ENCODE measurements at regions not wholly inside any gene's neighbourhood (a gene's known extent, or its start where the extent isn't known, plus 50 kb on each side); places are given as distances from the start of the nearest gene placed in this dataset.

DNA sequence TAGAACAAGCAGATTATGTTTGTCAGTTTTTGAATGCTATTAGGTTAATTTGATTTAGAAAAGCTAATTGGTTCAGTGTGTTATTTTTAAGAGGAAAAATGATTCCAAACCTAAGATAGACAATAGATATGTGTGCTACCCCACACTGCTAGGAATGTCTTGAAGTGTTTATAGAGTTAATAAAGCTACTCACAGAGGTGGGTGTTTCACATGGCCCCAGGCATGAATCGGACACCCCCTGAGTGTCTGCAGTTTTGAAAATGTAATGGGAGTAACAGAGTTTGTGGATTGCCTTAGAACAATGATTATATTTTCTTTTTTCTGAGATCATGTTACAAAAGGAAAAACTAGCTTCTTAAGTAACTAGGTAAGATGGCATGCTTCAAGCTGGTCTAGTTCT, 348.3 kb downstream of the ADCYAP1 start:
- no peak overlapping the region for H3K4me3 ChIP-seq
- H3K4me1 ChIP-seq = no peaks in the 10 kb centered on the region
- no peak for DNase-seq (ENCODE audit: low spot score in 2 of 2)
- intact Hi-C loops (cut with DNase I) = no loop called here
- no peak overlapping the region for H3K27ac ChIP-seq
- H3K9me3 ChIP-seq = no peaks in the 10 kb centered on the region
- TF ChIP-seq, protein P1, sequence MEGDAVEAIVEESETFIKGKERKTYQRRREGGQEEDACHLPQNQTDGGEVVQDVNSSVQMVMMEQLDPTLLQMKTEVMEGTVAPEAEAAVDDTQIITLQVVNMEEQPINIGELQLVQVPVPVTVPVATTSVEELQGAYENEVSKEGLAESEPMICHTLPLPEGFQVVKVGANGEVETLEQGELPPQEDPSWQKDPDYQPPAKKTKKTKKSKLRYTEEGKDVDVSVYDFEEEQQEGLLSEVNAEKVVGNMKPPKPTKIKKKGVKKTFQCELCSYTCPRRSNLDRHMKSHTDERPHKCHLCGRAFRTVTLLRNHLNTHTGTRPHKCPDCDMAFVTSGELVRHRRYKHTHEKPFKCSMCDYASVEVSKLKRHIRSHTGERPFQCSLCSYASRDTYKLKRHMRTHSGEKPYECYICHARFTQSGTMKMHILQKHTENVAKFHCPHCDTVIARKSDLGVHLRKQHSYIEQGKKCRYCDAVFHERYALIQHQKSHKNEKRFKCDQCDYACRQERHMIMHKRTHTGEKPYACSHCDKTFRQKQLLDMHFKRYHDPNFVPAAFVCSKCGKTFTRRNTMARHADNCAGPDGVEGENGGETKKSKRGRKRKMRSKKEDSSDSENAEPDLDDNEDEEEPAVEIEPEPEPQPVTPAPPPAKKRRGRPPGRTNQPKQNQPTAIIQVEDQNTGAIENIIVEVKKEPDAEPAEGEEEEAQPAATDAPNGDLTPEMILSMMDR (IDR thresholded peaks at IDR 0.05) = no peak
- no peaks in the 10 kb centered on the region for H3K36me3 ChIP-seq
- no peaks in the 10 kb centered on the region for H3K27me3 ChIP-seq

DNA sequence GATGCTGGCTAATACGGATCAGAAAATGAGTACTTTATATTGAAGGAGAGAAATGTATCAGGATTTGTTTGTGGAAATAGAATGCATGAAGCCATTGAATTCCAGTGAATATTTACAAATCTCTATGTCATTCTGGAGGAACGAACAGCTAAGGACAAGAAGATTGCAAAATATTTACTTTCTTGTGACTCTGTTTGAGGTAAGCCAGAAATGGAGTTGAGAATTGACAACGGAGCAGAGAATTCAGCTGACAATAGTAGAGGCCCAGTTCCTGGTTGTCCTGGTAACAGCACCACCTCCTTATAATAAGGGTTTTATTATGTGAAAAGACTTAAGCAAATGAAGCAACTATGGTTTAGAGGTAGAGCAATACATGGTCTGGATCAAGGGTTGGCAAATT, 349.2 kb downstream of the ADCYAP1 start:
- Histone ChIP-seq H3K4me1 (no peaks in the 10 kb centered on the region), H3K27ac (no peak overlapping the region), H3K4me3 (no peak overlapping the region), H3K27me3 (no peaks in the 10 kb centered on the region), H3K36me3 (no peaks in the 10 kb centered on the region), H3K9me3 (no peaks in the 10 kb centered on the region)
- no peak for DNase-seq (ENCODE audit: low spot score in 2 of 2)
- TF ChIP-seq, protein P1 (IDR thresholded peaks at IDR 0.05) = no peak
- intact Hi-C loops (cut with DNase I) = no loop called here

DNA sequence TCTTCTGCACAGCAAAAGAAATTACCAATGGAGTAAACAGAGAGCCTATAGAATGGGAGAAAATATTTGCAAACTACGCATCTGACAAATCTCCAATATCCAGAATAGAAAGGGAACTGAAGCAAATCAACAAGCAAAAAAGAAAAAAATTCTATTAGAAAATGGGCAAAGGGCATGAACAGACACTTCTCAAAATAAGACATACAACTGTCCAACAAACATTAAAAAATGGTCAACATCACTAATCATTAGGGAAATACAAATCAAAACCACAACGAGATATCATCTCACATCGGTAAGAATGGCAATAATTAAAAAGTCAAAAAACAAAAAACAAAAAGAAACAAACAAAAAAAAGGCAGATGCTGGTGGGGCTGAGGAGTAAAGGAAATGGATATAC, 356.4 kb downstream of the ADCYAP1 start:
- no peak overlapping the region for H3K27ac ChIP-seq
- DNase-seq (ENCODE audit: low spot score in 2 of 2) = no peak
- intact Hi-C loops (cut with DNase I) = no loop called here
- TF ChIP-seq, protein P1 (IDR thresholded peaks at IDR 0.05) = no peak
- H3K36me3 ChIP-seq = no peaks in the 10 kb centered on the region
- H3K4me1 ChIP-seq = no peaks in the 10 kb centered on the region
- H3K4me3 ChIP-seq = no peak overlapping the region
- H3K9me3 ChIP-seq = peaks cover 0 to 13% of the 10 kb centered on the region in 2 donors
- no peaks in the 10 kb centered on the region for H3K27me3 ChIP-seq

- H3K4me1 ChIP-seq = no peaks in the 10 kb centered on the region
- no peak for DNase-seq (ENCODE audit: low spot score in 2 of 2)
- H3K27ac ChIP-seq = no peak overlapping the region
- TF ChIP-seq, protein P1 (IDR thresholded peaks at IDR 0.05) = no peak
- H3K27me3 ChIP-seq = no peaks in the 10 kb centered on the region
- H3K36me3 ChIP-seq = no peaks in the 10 kb centered on the region
- no peaks in the 10 kb centered on the region for H3K9me3 ChIP-seq
- intact Hi-C loops (cut with DNase I) = no loop called here
- no peak overlapping the region for H3K4me3 ChIP-seq
These were observed 362.4 kb downstream of the ADCYAP1 start for GRCh38 chr18:1267021-1267420.

DNA sequence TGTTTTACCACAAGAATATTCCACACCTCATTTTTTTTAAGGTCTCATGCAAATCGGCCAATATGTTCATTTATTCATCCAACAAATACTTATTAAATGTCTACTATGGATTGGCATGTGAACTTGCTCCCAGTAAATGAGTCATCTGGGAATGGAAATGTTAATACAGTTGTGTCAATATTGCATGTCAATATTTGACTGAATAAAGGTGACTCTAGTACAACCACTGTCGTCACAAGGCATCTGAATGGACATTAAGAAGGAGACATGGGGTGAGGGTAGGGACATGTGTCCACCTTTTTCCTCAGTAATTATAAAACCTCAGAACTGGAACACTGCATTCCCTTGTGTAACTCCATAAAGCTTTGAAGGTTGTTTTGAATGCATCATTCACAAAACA, 365.4 kb downstream of the ADCYAP1 start:
- Histone ChIP-seq H3K4me3 (no peak overlapping the region), H3K27me3 (no peaks in the 10 kb centered on the region), H3K36me3 (no peaks in the 10 kb centered on the region), H3K27ac (no peak overlapping the region), H3K4me1 (no peaks in the 10 kb centered on the region), H3K9me3 (no peaks in the 10 kb centered on the region)
- DNase-seq (ENCODE audit: low spot score in 2 of 2) = no peak
- TF ChIP-seq, protein P1 (IDR thresholded peaks at IDR 0.05) = no peak
- intact Hi-C loops (cut with DNase I) = no loop called here

GRCh38 chr18:1273469-1273868, 368.8 kb downstream of the ADCYAP1 start:
- Histone ChIP-seq H3K4me3 (no peak overlapping the region), H3K4me1 (no peaks in the 10 kb centered on the region), H3K36me3 (no peaks in the 10 kb centered on the region), H3K27ac (no peak overlapping the region), H3K27me3 (no peaks in the 10 kb centered on the region), H3K9me3 (no peaks in the 10 kb centered on the region)
- DNase-seq (ENCODE audit: low spot score in 2 of 2) = no peak
- intact Hi-C loops (cut with DNase I) = no loop called here
- TF ChIP-seq, protein P1 (IDR thresholded peaks at IDR 0.05) = no peak

Data from ascending aorta (tissue), 2 donors.